ENCODE measurements at regions not wholly inside any gene's neighbourhood (a gene's known extent, or its start where the extent isn't known, plus 50 kb on each side); places are given as distances from the start of the nearest gene placed in this dataset.

DNA sequence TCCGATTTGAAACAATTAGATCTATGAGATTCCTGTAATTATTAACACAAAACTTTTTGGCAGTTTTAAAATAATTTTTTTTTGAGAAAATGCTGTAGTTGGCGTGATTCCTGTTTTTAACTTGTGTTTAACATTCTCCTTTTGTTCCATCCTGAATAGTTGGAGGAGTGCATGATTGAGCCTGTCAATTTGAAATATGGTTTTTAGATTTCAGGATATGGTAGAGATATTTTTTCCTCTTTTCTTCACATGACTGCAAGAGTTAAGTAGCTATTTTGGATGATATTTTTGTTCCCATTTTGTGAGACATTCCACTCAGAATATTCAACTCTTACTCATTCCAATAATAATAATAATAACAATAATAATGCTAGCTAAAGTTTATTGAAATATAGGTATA lies 241.7 kb upstream of the MAN1A1 start:
- Histone ChIP-seq H3K14ac (ENCODE audit: insufficient read depth, low read length) (no peak overlapping the region), H4K20me1 (ENCODE audit: control insufficient read depth, insufficient read depth, insufficient read length) (no peaks in the 10 kb centered on the region), H4K8ac (replicated peaks; ENCODE audit: insufficient read length, low read depth, low read length) (no peak overlapping the region), H2BK120ac (ENCODE audit: low read depth, low read length, poor library complexity, severe bottlenecking) (no peak overlapping the region), H2BK15ac (ENCODE audit: low read depth, low read length) (no peak overlapping the region), H3K9ac (ENCODE audit: extremely low read depth, insufficient read length, low read length) (no peak overlapping the region), H3K4me1 (ENCODE audit: insufficient read depth, low read length) (no peaks in the 10 kb centered on the region; the same call in 1 of the 2 replicates), H3K4ac (ENCODE audit: low read depth, low read length) (no peak overlapping the region), H2BK12ac (ENCODE audit: insufficient read length, low read depth, low read length) (no peak overlapping the region), H3T11ph (ENCODE audit: low read length) (no peak overlapping the region), H3K4me2 (ENCODE audit: insufficient read depth, insufficient read length, low read length) (no peak overlapping the region), H3K23me2 (ENCODE audit: insufficient read length, low read depth, low read length, poor library complexity, severe bottlenecking) (no peaks in the 10 kb centered on the region), H3K79me1 (ENCODE audit: insufficient read depth, low read depth, low read length, poor library complexity, severe bottlenecking) (no peaks in the 10 kb centered on the region), H2BK5ac (ENCODE audit: insufficient read length, low read length) (no peak overlapping the region), H3K9me3 (ENCODE audit: control insufficient read depth, low read depth, low read length) (no peaks in the 10 kb centered on the region), H3K27me3 (ENCODE audit: insufficient read depth, low read length) (no peaks in the 10 kb centered on the region), H3K56ac (ENCODE audit: insufficient read length, low read depth, low read length) (no peak overlapping the region), H2AK5ac (ENCODE audit: insufficient read length, low read length) (no peak overlapping the region), H3K23ac (ENCODE audit: insufficient read length, low read depth, low read length) (no peak overlapping the region), H3K27ac (ENCODE audit: insufficient read length, low read depth, low read length) (no peak overlapping the region), H2BK20ac (ENCODE audit: low read depth, low read length, poor library complexity, severe bottlenecking) (no peak overlapping the region), H3K79me2 (ENCODE audit: insufficient read depth, low read length) (no peaks in the 10 kb centered on the region), H3K18ac (ENCODE audit: insufficient read length, low read depth, low read length) (no peak overlapping the region), H4K5ac (ENCODE audit: insufficient read length, low read depth, low read length) (no peak overlapping the region), H2AFZ (ENCODE audit: low read length) (no peak overlapping the region), H4K91ac (ENCODE audit: insufficient read length, low read depth, low read length) (no peak overlapping the region)
- Mint-ChIP-seq H3K27me3 (ENCODE audit: low read depth) (no peaks in the 10 kb centered on the region), H3K4me1 (peaks cover 5 to 10% of the 10 kb centered on the region in 2 experiments), H3K9me3 (no peaks in the 10 kb centered on the region; a peak in 1 of 5 replicates), H3K4me3 (no peak overlapping the region), H3K27ac (no peak overlapping the region), H3K36me3 (ENCODE audit: insufficient read depth in 1 of 3, low read depth in 3 of 3) (no peaks in the 10 kb centered on the region)
- no CpG with 5 or more reads among the region's 2 CpGs for WGBS (ENCODE audit: extremely low coverage, insufficient read length, low lambda C conversion rate)
- TF ChIP-seq, protein P1, sequence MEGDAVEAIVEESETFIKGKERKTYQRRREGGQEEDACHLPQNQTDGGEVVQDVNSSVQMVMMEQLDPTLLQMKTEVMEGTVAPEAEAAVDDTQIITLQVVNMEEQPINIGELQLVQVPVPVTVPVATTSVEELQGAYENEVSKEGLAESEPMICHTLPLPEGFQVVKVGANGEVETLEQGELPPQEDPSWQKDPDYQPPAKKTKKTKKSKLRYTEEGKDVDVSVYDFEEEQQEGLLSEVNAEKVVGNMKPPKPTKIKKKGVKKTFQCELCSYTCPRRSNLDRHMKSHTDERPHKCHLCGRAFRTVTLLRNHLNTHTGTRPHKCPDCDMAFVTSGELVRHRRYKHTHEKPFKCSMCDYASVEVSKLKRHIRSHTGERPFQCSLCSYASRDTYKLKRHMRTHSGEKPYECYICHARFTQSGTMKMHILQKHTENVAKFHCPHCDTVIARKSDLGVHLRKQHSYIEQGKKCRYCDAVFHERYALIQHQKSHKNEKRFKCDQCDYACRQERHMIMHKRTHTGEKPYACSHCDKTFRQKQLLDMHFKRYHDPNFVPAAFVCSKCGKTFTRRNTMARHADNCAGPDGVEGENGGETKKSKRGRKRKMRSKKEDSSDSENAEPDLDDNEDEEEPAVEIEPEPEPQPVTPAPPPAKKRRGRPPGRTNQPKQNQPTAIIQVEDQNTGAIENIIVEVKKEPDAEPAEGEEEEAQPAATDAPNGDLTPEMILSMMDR (conservative IDR thresholded peaks at IDR 0.05), result no peak
- DNase-seq, result no peak

All from H9 (cell line).